Neural cell (in vitro differentiated cells): ENCODE measurements at regions not wholly inside any gene's neighbourhood (a gene's known extent, or its start where the extent isn't known, plus 50 kb on each side); places are given as distances from the start of the nearest gene placed in this dataset.

Experiments
- CTCF ChIP-seq: fragments of 450-650 bp; IDR thresholded peaks from 2 replicates; pipeline ENCODE4 v1.5.1; 2014; ENCODE audit warnings: antibody characterized with exemption, mild to moderate bottlenecking, moderate library complexity; ENCODE audit not compliant: poor library complexity, severe bottlenecking
- EP300 ChIP-seq: fragments of 450-650 bp; conservative IDR thresholded peaks from 2 replicates; pipeline ENCODE4 v1.6.1; 2014; ENCODE audit warnings: antibody characterized with exemption, mild to moderate bottlenecking, moderate library complexity; ENCODE audit not compliant: poor library complexity, severe bottlenecking
- MXI1 ChIP-seq: fragments of 450-650 bp; conservative IDR thresholded peaks from 2 replicates; pipeline ENCODE4 v1.6.1; 2014; ENCODE audit warnings: antibody characterized with exemption, mild to moderate bottlenecking; ENCODE audit not compliant: poor library complexity, severe bottlenecking
- RAD21 ChIP-seq: fragments of 450-650 bp; conservative IDR thresholded peaks from 2 replicates; pipeline ENCODE4 v1.6.1; 2014; ENCODE audit warnings: antibody characterized with exemption, mild to moderate bottlenecking, moderate library complexity

GRCh38 chr7:131276190-131276589 lies 51.5 kb upstream of the MKLN1 start:
- TF ChIP-seq CTCF (no peak), EP300 (no peak), RAD21 (no peak), MXI1 (no peak)
